RCC 7860 (cell line): ENCODE measurements at regions not wholly inside any gene's neighbourhood (a gene's known extent, or its start where the extent isn't known, plus 50 kb on each side); places are given as distances from the start of the nearest gene placed in this dataset.
"Not testable (repeated sequence)": the region's sequence is repeated elsewhere in the genome, so short reads cannot be mapped to it uniquely, and the experiment has no call there.

Experiments
- DNase-seq: peaks from one replicate; pipeline ENCODE4 v3.0.0-alpha.2; 2015; ENCODE audit warnings: low spot score
- FAIRE-seq: peaks from 2 replicates; lab custom pipeline; 2012; peaks lifted over from hg19 to GRCh38; lab: Jason Lieb, UNC

DNA sequence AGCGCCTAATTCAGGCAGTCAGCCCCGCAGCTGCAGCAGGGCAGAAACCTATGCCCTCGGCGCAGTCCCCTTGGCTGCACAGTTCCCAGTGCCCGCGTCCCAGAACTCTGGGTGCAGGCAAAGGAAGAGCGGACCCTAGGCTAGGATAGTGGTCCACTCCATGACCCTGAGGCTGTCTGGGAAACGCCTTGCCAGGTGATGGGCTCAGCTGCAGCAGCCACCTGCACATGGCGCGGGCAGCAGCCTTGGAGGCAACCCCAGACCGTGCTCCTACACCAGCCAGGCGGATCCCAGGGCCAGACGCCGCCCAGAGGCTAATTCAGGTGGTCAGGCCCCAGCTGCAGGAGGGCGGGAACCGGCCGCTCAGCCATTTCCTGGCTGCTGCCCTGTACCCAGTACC lies 83.0 kb downstream of the POTEC start:
- FAIRE-seq, DNase-seq: not testable (repeated sequence)

DNA sequence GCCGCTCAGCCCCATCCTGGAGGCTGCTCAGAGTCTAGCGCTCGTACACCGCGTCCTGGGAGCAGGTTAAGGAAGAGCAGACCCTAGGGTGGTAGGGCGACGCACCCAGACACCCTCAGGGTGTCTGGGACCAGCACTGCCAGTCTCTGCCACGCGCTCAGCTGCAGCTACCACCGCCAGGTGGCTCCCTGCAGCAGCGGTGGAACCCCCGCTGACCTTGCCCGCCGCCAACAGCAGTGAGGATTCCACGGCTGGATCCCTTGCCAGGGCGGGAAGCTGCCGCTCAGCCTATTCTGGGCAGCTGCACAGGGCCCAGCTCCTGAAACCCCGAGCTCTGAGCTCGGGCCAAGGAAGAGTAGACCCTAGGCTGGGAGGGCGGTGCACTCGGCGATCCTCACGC lies 83.6 kb downstream of the POTEC start:
- FAIRE-seq, DNase-seq: not testable (repeated sequence)

DNA sequence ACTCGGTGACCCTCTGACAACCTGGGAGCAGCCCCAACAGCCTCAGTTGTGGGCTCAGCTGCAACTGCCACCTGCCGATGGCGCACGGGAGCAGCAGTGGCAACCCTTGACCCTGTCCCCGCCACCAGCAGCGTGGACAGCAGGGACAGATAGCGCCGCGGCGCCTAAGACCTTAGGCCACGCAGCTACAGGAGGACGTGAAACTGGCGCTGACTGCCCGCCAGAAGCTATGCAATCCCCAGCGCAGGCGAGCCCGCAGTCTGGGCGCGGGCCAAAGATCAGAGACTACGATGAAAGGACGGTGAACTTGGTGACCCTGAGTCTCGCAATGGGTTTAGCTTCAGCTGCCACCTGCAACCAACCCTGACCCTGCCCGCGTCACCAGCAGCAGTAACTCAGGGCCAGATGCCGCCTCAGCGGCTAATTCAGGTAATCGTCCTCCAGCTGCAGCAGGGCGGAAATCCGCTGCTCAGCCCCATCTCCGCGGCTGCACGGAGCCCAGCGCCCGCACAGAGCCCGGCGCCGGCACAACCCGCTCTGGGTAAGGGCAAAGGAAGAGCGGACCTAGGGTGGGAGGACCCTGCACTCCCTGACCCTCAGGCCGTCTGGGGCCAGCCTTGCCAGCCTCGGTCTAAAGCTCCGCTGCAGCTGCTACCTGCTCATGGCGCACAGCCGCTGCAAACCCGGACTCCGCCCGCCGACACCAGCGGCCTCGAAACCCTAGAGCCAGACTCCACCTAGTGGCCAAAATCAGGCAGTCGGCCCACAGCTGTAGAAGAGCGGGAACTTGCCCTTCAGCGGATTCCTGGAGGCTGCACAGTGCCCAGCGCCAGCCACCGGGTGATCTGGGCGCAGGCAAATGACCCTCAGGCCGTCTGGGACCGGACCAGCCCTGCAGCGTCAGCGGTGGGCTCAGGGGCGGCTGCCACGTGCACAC lies 85.1 kb downstream of the POTEC start:
- DNase-seq, FAIRE-seq: not testable (repeated sequence)

DNA sequence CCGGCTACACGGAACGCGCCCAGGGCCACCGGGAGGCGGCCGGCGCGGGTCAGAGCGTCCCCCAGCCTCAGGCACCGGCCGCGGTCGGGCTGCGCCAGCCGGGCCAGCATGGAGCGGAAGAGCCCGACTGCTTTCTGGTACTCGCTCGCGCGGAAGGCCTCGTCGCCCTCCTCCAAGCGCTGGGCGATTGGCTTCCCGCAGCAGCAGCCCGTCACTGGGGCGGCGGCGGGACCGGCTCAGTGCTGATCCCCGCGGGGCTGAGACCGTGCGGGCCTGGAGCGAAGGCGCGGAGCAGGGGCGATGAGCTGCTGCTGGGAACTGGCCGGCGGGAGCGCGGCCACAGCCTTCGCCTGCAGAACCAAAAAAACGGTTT lies 92.8 kb downstream of the POTEC start:
- FAIRE-seq, DNase-seq: not testable (repeated sequence)

DNA sequence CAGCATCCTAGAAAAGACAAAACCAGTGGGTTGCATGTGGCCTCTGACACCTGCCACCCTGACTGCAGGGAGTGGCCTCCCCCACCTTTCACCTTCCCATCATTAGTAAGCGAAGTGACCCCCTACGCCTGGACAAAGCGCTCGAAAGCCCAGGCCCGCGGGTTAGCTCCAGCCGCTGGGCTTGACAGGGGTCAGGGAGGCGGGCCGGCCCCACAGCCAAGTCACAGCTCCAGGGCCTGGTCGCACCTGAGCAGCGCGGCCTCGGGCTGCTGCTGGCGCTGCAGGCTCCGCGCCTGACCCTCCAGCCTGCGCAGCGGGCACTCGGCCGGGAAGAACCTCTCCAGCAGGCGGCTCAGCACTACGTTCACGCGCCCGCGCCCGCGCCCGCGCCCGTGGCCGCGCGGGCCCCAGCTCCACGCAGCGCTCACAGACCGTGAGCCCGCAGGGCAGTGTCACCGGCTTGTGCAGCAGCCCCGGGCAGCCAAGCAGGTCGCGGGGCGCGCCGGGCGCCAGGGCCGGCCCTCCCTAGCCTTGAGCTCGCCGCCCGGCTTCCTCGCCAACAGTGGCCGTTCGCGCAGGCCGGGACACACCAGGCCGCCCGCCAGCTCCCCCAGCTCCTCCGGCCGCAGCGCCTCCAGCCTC lies 93.3 kb downstream of the POTEC start:
- FAIRE-seq, DNase-seq: not testable (repeated sequence)

DNA sequence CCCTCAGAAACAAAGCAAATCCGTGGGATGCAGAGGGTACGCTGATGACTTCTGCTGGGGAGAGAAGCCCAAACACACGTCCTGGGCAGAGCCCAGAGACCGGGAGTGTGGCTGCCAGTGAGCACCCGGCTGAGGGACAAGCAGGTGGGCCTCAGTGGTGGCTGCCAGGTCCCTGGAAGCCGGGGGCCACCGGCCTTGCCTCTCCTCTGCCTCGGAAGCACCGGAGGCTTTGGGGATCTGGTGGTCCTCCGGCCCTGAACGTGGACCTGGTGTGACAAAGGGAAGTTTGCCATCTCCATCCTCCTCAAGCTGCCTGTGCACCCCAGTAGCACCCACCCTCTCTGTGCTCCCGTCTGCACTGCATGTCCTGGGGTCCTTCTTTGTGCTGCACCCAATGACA lies 94.3 kb downstream of the POTEC start:
- not testable (repeated sequence) for DNase-seq, FAIRE-seq

DNA sequence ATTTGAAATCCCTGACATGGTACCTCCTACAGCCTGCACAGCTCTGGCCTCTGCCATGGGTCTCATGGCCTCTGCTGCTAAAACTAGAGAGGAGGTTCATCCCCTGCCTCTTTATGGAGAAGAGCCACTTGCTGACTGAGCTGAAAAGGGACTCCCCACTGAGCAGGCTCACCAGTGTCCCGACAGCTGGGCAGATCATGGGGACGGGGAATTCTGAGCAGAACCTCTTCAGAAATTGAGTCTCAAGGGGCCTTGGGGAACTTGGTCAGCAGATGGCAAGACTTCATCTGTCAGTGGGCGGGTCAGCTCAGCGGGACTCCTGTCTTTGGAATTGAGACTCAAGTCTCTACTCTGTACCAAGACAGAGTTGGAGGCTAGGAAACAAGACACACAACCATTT lies 95.7 kb downstream of the POTEC start:
- FAIRE-seq, DNase-seq: not testable (repeated sequence)

DNA sequence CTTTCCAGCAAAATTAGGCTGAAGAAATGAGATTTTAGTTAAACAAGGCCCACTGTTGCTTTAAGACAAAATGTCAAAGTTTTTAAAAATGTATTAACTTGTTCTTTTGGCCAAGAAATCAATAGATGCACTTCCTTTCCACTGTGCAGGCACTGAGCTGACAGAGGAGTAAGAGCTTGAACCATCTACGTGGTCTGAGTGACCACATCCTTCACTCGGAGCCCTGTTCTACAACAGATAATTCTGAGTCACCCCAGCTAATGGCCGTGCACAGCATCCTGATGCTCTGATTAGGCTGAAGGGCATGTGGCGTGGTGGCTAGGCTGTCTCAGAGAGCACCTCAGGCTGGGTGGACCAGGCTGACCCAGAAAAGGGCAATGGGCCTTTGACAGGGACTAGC lies 107.9 kb downstream of the POTEC start:
- FAIRE-seq: peak; percentile 79
- peak; percentile 34 for DNase-seq

DNA sequence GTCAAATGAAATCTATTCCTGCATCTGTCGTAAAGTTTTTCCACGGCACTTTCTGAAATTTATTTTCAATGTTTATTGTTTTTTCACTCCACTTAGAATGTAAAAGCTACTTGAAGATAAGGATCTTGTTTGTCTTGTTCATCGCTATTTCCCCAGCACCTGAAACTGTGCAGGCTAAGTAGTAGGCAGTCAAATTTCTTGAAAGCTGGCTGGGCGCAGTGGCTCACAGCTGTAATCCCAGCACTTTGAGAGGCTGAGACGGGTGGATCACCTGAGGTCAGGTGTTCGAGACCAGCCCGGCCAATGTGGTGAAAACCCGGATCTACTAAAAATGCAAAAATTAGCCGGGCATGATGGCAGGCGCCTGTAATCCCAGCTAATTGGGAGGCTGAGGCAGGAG lies 111.0 kb downstream of the POTEC start:
- FAIRE-seq, DNase-seq: not testable (repeated sequence)

DNA sequence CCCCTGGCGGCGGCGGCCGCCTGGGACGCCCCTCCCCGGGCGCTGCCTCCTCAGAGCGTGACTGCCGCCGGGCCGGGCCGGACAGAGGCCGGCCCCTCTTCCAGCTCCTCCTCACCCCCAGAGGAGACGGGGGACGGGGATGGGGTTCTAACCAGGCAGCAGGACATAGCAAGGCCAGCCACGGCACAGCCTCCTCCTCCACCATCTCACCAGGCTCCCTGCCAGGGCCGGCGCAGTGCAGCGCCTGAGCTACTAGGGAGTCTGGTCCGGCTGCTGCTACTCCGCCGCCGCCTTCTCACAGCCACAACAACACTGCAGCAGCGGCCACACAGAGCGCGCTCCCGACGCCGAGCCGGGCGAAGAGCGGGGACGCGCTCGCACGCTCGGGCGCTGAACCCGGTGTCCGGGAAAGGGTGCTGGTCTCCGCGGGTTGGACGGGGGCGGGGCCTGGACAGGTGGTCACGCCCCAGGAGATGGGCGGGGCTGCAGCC lies 112.3 kb downstream of the POTEC start:
- DNase-seq: peak; percentile 34
- FAIRE-seq: not testable (repeated sequence)

DNA sequence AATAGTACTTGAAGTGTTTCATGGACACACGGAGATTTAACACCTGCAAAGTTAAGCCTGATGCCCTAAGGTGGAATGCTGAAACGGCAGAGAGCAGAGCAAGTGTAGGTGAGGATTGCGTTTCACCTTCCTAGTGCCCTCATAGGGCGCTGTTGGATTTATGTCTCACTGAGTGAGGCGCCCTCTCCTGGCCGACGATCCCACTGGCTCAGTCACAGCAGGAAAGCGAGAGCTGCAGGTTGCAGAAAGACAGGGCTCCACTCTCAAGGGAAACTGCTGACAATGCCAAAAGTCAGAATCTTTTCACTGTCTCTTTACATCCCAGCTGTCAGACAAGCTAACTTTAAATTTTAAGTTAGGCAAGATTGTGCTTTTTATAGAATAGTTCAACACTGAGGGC lies 127.6 kb downstream of the POTEC start:
- not testable (repeated sequence) for DNase-seq, FAIRE-seq

DNA sequence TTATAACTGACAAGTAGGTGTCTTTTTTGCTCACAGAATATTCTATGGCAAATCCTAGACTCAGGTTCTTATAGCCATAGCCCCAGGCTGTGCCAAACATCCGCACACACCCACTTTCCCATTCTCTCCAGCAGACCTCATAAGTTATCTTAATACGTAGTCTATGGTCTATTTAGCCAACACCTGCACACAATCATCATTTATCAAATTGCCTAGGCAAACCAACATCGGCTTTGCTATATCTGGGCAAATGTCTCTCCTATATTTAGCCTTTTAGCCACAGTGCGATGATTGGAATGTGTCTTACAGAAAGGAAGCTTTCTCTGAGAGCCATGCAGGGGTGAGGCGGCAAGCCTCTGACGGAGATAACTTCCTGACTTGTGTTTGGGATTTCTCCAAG lies 128.0 kb downstream of the POTEC start:
- FAIRE-seq, DNase-seq: not testable (repeated sequence)

DNA sequence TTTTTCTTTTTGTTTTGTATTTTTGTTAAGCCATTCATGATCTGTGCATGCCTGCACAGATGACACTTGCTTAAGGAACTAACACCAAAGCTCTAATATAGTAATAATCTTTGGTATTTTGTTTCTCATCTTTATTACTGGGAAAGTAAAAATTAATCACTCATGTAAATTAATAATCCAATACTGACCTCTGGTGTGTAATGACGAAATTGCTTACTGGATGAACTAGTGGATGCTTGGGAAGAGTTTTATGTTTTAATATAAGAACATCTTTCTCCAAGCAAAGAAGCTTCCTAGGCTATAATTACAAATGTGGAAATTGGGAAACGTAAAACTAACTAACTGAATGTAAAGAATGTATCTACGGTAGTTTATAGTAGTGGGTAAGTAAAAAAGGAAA lies 147.9 kb downstream of the POTEC start:
- DNase-seq, FAIRE-seq: not testable (repeated sequence)

DNA sequence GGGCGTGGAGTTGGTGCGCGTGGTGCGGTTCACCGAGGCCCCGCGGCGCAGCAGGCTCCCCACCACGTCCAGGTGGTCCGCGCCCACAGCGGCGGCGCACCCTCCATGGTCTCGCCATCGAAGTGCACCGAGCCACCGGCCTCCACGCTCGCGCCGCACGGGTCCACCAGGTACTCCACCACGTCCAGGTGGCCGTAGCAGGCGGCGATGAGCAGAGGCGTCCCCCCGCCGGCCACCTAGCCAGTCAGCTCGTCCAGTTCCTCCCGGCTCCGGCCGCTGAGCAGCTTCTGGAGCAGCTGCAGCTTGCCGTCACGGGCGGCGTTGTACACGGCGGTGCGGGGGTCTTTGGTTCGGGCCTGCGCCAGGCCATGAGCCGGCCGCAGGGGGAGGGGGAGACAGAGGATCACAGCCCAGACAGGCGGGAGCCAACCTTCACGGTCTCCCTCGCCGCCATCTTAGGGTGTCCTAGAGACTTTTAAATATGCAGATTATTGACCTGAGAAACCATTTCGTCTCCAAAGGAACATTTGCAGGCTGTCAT lies 149.8 kb downstream of the POTEC start:
- not testable (repeated sequence) for DNase-seq, FAIRE-seq

DNA sequence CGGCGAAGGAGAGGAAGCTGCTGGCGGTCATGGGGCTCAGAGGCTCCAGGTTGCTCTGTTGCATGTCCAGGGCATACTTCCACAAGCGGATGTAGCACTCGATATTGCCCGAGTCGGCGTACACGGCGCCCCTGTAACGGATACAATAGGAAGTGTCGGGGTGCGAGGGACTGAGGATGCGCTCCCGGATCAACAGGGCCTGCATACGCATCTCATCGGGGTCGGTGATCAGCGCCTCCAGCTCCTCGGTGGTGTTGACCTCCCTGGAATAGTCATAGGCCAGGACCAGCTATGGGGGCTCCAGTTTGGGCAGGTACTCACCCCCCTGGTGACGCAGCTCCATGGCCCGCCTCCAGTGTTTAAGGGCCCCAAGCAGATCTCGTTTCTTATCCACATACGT lies 150.8 kb downstream of the POTEC start:
- not testable (repeated sequence) for FAIRE-seq, DNase-seq

DNA sequence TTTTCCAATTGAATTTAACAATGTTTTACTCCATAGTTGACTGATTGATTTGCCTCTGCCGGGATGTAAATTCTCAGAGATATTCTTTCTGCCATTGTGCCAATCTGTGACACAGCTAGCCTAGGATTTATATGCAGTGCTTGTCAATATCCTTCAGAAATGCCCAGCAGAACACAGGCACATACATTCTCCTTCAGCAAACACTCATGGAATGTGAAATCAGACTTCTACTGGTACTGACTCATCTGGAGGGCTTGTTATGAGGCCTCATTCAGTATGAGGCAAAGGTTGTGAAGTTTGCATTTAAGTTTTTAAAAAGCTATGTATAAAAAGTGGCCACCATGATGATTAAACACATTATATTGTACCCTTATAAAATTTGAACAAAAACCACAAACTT lies 158.4 kb downstream of the POTEC start:
- DNase-seq, FAIRE-seq: not testable (repeated sequence)

DNA sequence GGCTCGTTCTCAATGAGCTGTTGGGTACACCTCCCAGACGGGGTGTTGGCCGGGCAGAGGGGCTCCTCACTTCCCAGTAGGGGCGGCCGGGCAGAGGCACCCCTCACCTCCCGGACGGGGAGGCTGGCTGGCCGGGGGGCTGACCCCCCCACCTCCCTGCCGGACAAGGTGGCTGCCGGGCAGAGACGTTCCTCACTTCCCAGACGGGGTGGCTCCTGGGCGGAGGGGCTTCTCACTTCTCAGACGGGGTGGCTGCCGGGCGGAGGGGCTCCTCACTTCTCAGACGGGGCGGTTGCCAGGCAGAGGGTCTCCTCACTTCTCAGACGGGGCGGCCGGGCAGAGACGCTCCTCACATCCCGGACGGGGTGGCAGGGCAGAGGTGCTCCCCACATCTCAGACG lies 160.7 kb downstream of the POTEC start:
- not testable (repeated sequence) for FAIRE-seq, DNase-seq

DNA sequence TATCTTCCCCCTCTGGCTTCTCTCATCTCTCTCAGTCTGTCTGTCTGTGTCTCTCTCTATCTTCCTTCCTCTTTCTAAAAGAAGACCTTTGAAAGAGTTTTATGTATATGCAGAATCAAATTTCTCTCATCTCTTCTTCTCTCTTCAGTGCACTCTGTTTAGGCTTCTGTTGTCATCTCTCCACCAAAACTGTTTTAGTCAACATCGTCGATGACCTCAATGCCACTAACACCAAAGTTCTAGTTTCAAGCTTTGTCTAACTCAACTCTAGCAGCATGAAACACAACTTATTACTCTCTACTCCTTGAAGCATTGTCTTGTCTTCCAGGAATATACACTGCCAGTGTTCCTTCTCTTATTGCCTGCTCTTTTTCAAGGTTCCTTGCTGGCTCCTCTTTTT lies 163.9 kb downstream of the POTEC start:
- FAIRE-seq, DNase-seq: not testable (repeated sequence)

DNA sequence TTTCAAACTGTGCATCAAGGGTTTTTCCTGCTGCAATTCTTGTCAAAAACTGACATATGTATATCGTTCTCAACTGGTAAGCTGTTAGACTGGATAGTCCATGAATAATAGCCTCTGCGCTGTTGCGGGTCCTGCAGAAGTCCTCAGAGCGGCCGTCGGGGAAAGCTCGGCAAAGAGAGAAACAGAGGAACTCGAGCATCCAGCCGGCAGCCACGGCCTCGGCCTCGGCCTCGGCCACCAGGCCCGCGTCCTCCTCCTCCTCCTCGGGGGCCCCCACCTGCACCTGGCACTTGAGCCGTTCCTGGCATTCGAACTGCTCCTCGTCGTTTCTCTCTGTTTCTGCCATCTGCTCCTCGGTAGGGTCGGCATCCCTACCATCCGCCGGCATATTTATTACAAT lies 165.0 kb downstream of the POTEC start:
- DNase-seq, FAIRE-seq: not testable (repeated sequence)

DNA sequence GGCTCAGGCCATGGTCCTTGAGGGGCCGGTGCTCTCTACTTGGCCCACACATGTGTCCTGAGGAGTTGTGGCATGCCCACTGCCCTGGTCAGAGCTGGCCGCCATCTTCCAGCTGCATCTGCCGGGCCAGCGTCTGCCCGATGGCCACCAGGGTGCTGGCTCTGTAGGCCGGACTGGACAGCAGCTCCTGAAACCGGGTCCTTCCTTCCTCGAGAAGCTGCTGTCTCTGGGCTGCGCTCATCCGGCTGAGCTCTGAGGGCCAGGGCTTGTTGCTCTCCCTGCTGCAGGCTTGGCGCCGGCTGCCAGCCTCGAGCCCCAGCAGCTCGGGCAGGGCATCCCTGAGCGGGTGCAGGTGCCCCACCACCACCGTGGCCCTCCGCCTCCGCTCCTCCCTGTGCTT lies 182.1 kb downstream of the POTEC start:
- not testable (repeated sequence) for FAIRE-seq, DNase-seq
